ENCODE measurements at regions not wholly inside any gene's neighbourhood (a gene's known extent, or its start where the extent isn't known, plus 50 kb on each side); places are given as distances from the start of the nearest gene placed in this dataset.

GRCh38 chr5:33367416-33367815 is 73.3 kb upstream of the TARS1 start:
- no peak for TF ChIP-seq CTCF (conservative IDR thresholded peaks at IDR 0.05)
- no peak for TF ChIP-seq EZH2 (IDR thresholded peaks at IDR 0.05; ENCODE audit: low read depth)
